ENCODE measurements at regions not wholly inside any gene's neighbourhood (a gene's known extent, or its start where the extent isn't known, plus 50 kb on each side); places are given as distances from the start of the nearest gene placed in this dataset.

DNA sequence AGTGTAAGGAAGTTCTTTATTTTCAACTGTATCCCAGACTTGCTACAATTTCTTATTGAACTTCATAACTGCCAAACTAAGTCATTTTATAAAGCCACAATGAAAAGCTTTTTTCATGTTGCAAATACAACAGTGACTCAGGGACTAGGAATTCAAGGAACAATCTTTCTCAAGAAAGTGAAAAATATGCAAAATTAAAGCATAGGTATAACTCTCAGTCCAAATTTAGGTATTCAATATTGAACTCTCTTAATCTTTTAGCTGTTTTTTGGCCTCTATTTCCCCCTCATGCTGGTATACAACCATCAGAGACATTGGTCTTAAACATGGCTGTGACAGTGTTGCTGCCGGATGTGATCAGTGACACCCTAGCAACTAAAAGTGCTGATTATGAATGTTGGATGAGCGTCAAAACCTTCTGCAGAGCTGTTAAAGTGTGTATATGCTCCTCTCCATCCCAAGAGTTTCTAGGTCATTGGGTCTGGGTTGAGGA is 476.9 kb downstream of the ZNF385D start:
- Mint-ChIP-seq H3K4me3 (no peak overlapping the region), H3K27ac (no peak overlapping the region), H3K27me3 (ENCODE audit: insufficient read depth, low read depth, poor library complexity) (no peaks in the 10 kb centered on the region), H3K36me3 (ENCODE audit: low read depth) (peaks cover 8% of the 10 kb centered on the region), H3K4me1 (no peaks in the 10 kb centered on the region), H3K9me3 (peaks cover 17% of the 10 kb centered on the region)
- Histone ChIP-seq H2AFZ (no peak overlapping the region), H3K9me2 (ENCODE audit: insufficient read depth) (0 out of 2 replicates have a peak, but pooled peaks cover 3% of the 10 kb centered on the region), H3K79me2 (replicated peaks; ENCODE audit: insufficient read depth) (no peaks in the 10 kb centered on the region), H3F3A (replicated peaks; ENCODE audit: low read depth) (no peaks in the 10 kb centered on the region), H3K27ac (ENCODE audit: low read depth) (no peak overlapping the region), H3K36me3 (ENCODE audit: insufficient read depth) (no peaks in the 10 kb centered on the region), H4K20me1 (replicated peaks; ENCODE audit: insufficient read depth) (no peaks in the 10 kb centered on the region), H3K4me2 (no peak overlapping the region), H3K27me3 (ENCODE audit: insufficient read depth) (no peaks in the 10 kb centered on the region), H3K4me1 (ENCODE audit: insufficient read depth) (no peaks in the 10 kb centered on the region), H3K4me3 (no peak overlapping the region)
- ATAC-seq, result no peak
- TF ChIP-seq, protein P1, sequence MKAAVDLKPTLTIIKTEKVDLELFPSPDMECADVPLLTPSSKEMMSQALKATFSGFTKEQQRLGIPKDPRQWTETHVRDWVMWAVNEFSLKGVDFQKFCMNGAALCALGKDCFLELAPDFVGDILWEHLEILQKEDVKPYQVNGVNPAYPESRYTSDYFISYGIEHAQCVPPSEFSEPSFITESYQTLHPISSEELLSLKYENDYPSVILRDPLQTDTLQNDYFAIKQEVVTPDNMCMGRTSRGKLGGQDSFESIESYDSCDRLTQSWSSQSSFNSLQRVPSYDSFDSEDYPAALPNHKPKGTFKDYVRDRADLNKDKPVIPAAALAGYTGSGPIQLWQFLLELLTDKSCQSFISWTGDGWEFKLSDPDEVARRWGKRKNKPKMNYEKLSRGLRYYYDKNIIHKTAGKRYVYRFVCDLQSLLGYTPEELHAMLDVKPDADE (IDR thresholded peaks at IDR 0.05), result no peak
- TF ChIP-seq STAT1 (IDR thresholded peaks at IDR 0.05; ENCODE audit: unreplicated experiment), result no peak
- TF ChIP-seq ZNF114 (CRISPR knock-in tag; IDR thresholded peaks at IDR 0.05), result no peak
- TF ChIP-seq, protein P2, sequence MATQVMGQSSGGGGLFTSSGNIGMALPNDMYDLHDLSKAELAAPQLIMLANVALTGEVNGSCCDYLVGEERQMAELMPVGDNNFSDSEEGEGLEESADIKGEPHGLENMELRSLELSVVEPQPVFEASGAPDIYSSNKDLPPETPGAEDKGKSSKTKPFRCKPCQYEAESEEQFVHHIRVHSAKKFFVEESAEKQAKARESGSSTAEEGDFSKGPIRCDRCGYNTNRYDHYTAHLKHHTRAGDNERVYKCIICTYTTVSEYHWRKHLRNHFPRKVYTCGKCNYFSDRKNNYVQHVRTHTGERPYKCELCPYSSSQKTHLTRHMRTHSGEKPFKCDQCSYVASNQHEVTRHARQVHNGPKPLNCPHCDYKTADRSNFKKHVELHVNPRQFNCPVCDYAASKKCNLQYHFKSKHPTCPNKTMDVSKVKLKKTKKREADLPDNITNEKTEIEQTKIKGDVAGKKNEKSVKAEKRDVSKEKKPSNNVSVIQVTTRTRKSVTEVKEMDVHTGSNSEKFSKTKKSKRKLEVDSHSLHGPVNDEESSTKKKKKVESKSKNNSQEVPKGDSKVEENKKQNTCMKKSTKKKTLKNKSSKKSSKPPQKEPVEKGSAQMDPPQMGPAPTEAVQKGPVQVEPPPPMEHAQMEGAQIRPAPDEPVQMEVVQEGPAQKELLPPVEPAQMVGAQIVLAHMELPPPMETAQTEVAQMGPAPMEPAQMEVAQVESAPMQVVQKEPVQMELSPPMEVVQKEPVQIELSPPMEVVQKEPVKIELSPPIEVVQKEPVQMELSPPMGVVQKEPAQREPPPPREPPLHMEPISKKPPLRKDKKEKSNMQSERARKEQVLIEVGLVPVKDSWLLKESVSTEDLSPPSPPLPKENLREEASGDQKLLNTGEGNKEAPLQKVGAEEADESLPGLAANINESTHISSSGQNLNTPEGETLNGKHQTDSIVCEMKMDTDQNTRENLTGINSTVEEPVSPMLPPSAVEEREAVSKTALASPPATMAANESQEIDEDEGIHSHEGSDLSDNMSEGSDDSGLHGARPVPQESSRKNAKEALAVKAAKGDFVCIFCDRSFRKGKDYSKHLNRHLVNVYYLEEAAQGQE (IDR thresholded peaks at IDR 0.05; ENCODE audit: unreplicated experiment), result no peak
- TF ChIP-seq, protein P3, sequence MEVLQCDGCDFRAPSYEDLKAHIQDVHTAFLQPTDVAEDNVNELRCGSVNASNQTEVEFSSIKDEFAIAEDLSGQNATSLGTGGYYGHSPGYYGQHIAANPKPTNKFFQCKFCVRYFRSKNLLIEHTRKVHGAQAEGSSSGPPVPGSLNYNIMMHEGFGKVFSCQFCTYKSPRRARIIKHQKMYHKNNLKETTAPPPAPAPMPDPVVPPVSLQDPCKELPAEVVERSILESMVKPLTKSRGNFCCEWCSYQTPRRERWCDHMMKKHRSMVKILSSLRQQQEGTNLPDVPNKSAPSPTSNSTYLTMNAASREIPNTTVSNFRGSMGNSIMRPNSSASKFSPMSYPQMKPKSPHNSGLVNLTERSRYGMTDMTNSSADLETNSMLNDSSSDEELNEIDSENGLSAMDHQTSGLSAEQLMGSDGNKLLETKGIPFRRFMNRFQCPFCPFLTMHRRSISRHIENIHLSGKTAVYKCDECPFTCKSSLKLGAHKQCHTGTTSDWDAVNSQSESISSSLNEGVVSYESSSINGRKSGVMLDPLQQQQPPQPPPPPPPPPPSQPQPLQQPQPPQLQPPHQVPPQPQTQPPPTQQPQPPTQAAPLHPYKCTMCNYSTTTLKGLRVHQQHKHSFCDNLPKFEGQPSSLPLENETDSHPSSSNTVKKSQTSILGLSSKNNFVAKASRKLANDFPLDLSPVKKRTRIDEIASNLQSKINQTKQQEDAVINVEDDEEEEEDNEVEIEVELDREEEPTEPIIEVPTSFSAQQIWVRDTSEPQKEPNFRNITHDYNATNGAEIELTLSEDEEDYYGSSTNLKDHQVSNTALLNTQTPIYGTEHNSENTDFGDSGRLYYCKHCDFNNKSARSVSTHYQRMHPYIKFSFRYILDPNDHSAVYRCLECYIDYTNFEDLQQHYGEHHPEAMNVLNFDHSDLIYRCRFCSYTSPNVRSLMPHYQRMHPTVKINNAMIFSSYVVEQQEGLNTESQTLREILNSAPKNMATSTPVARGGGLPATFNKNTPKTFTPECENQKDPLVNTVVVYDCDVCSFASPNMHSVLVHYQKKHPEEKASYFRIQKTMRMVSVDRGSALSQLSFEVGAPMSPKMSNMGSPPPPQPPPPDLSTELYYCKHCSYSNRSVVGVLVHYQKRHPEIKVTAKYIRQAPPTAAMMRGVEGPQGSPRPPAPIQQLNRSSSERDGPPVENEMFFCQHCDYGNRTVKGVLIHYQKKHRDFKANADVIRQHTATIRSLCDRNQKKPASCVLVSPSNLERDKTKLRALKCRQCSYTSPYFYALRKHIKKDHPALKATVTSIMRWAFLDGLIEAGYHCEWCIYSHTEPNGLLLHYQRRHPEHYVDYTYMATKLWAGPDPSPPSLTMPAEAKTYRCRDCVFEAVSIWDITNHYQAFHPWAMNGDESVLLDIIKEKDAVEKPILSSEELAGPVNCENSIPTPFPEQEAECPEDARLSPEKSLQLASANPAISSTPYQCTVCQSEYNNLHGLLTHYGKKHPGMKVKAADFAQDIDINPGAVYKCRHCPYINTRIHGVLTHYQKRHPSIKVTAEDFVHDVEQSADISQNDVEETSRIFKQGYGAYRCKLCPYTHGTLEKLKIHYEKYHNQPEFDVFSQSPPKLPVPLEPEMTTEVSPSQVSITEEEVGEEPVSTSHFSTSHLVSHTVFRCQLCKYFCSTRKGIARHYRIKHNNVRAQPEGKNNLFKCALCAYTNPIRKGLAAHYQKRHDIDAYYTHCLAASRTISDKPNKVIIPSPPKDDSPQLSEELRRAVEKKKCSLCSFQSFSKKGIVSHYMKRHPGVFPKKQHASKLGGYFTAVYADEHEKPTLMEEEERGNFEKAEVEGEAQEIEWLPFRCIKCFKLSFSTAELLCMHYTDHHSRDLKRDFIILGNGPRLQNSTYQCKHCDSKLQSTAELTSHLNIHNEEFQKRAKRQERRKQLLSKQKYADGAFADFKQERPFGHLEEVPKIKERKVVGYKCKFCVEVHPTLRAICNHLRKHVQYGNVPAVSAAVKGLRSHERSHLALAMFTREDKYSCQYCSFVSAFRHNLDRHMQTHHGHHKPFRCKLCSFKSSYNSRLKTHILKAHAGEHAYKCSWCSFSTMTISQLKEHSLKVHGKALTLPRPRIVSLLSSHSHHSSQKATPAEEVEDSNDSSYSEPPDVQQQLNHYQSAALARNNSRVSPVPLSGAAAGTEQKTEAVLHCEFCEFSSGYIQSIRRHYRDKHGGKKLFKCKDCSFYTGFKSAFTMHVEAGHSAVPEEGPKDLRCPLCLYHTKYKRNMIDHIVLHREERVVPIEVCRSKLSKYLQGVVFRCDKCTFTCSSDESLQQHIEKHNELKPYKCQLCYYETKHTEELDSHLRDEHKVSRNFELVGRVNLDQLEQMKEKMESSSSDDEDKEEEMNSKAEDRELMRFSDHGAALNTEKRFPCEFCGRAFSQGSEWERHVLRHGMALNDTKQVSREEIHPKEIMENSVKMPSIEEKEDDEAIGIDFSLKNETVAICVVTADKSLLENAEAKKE (CRISPR knock-in tag; IDR thresholded peaks at IDR 0.05), result no peak
- DNase-seq (ENCODE audit: low spot score), result no peak
